Superior temporal gyrus (tissue), 1 donor: ENCODE measurements at regions not wholly inside any gene's neighbourhood (a gene's known extent, or its start where the extent isn't known, plus 50 kb on each side); places are given as distances from the start of the nearest gene placed in this dataset.

ENCODE experiments used
- DNase-seq: peaks from one replicate; pipeline ENCODE4 v3.0.0-alpha.2; 2016; ENCODE audit errors: extremely low spot score

- DNase-seq: no peak
Observed at GRCh38 chr7:131173145-131173890, 154.4 kb upstream of the MKLN1 start.

GRCh38 chr7:131174391-131174790 lies 153.3 kb upstream of the MKLN1 start:
- DNase-seq: no peak

GRCh38 chr7:131174855-131175254 lies 152.8 kb upstream of the MKLN1 start:
- no peak for DNase-seq

- no peak for DNase-seq
Observed at GRCh38 chr7:131182446-131183058, 145.1 kb upstream of the MKLN1 start.

- DNase-seq: no peak
Observed at GRCh38 chr7:131183072-131183471, 144.6 kb upstream of the MKLN1 start.

- no peak for DNase-seq
Observed at GRCh38 chr7:131183611-131184119, 144.0 kb upstream of the MKLN1 start.

- peak; percentile 79 for DNase-seq
Observed at GRCh38 chr7:131186816-131187215, 140.9 kb upstream of the MKLN1 start.

GRCh38 chr7:131188367-131189339 lies 139.0 kb upstream of the MKLN1 start:
- peak; percentile 37 for DNase-seq

- no peak for DNase-seq
Observed at GRCh38 chr7:131189488-131189887, 138.2 kb upstream of the MKLN1 start.

GRCh38 chr7:131190146-131190545 lies 137.5 kb upstream of the MKLN1 start:
- DNase-seq: peak; percentile 82

- DNase-seq: no peak
Observed at GRCh38 chr7:131190581-131190980, 137.1 kb upstream of the MKLN1 start.

- peak; percentile 40 for DNase-seq
Observed at GRCh38 chr7:131194070-131194865, 133.4 kb upstream of the MKLN1 start.

- DNase-seq: no peak
Observed at GRCh38 chr7:131196803-131197202, 130.9 kb upstream of the MKLN1 start.

- DNase-seq: no peak
Observed at GRCh38 chr7:131197920-131198615, 129.6 kb upstream of the MKLN1 start.

- no peak for DNase-seq
Observed at GRCh38 chr7:131202451-131202850, 125.2 kb upstream of the MKLN1 start.

- no peak for DNase-seq
Observed at GRCh38 chr7:131203291-131203976, 124.2 kb upstream of the MKLN1 start.

- DNase-seq: no peak
Observed at GRCh38 chr7:131208777-131209176, 118.9 kb upstream of the MKLN1 start.

- DNase-seq: no peak
Observed at GRCh38 chr7:131210618-131211017, 117.1 kb upstream of the MKLN1 start.

GRCh38 chr7:131211500-131211899 lies 116.2 kb upstream of the MKLN1 start:
- no peak for DNase-seq

GRCh38 chr7:131212114-131212513 lies 115.6 kb upstream of the MKLN1 start:
- DNase-seq: no peak
